ENCODE measurements at regions not wholly inside any gene's neighbourhood (a gene's known extent, or its start where the extent isn't known, plus 50 kb on each side); places are given as distances from the start of the nearest gene placed in this dataset.

DNA sequence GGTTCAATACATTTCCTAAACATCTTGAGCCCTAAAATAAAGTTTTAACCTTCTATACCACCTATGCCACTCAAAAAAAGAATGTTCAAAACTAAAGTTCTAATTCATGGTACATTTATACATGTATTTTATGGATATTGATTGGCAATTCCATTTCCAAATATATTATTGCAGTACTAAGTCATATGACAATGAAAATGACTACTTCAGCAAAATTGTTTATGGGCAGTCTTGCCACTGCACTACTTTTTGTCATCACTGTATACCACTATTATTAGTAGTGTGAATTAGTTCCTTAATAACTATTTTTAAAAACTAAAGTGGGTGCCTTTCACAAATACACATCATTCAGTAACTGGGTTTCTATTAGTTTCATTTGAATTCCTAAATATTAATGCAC, 199.6 kb upstream of the CYLC2 start:
- no peak overlapping the region for H3K4me3 ChIP-seq (ENCODE audit: low read length)
- H3K9ac ChIP-seq (ENCODE audit: low read length): no peak overlapping the region
- no peak overlapping the region for H3K4me2 ChIP-seq (ENCODE audit: low read depth, low read length)

DNA sequence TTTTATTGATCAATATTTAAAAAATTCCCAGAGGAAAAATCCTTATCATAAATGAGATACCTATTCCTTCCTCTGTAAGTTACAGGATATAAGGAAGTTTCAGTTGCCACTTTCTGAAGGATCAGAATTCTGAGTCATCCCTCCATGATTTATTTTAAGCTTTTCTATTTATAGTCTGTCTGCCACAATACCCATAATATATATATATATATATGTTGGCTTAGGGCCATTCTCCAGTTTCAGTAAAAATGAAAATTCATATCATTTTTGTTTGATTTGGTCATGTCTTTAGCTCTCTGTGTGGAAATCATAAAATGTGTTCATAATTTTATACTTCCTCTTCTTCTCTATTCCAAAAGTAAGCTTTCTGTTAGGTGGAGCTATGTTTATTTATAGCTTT, 215.8 kb upstream of the CYLC2 start:
- Histone ChIP-seq H3K4me3 (ENCODE audit: low read length) (no peak overlapping the region), H2AFZ (ENCODE audit: low read length) (no peak overlapping the region), H4K20me1 (ENCODE audit: insufficient read depth, low read length) (no peaks in the 10 kb centered on the region), H3K27me3 (replicated peaks; ENCODE audit: insufficient read depth, low read length) (no peaks in the 10 kb centered on the region), H3K4me2 (ENCODE audit: low read depth, low read length) (no peak overlapping the region), H3K4me1 (ENCODE audit: low read length) (peaks cover 8% of the 10 kb centered on the region; the same call in 1 of the 2 replicates), H3K9me2 (replicated peaks; ENCODE audit: insufficient read depth, low read length) (no peaks in the 10 kb centered on the region), H3K36me3 (replicated peaks; ENCODE audit: insufficient read depth, low read length) (no peaks in the 10 kb centered on the region), H3F3A (ENCODE audit: insufficient read depth, low read length) (no peaks in the 10 kb centered on the region), H3K9me3 (replicated peaks; ENCODE audit: insufficient read depth, low read length) (no peaks in the 10 kb centered on the region), H3K9ac (ENCODE audit: low read length) (no peak overlapping the region), H3K27ac (ENCODE audit: low read length) (no peak overlapping the region), H3K79me2 (ENCODE audit: low read length) (no peaks in the 10 kb centered on the region)
- DNase-seq: no peak
- TF ChIP-seq, protein P1, sequence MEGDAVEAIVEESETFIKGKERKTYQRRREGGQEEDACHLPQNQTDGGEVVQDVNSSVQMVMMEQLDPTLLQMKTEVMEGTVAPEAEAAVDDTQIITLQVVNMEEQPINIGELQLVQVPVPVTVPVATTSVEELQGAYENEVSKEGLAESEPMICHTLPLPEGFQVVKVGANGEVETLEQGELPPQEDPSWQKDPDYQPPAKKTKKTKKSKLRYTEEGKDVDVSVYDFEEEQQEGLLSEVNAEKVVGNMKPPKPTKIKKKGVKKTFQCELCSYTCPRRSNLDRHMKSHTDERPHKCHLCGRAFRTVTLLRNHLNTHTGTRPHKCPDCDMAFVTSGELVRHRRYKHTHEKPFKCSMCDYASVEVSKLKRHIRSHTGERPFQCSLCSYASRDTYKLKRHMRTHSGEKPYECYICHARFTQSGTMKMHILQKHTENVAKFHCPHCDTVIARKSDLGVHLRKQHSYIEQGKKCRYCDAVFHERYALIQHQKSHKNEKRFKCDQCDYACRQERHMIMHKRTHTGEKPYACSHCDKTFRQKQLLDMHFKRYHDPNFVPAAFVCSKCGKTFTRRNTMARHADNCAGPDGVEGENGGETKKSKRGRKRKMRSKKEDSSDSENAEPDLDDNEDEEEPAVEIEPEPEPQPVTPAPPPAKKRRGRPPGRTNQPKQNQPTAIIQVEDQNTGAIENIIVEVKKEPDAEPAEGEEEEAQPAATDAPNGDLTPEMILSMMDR (IDR thresholded peaks at IDR 0.05; ENCODE audit: low read length): no peak
- TF ChIP-seq EZH2phosphoT487 (IDR thresholded peaks at IDR 0.05; ENCODE audit: low read length) (no peak), EZH2 (optimal IDR thresholded peaks at IDR 0.05; ENCODE audit: low read depth, low read length) (no peak)

More for the DNA sequence above, 199.6 kb upstream of the CYLC2 start:
- H3F3A ChIP-seq (ENCODE audit: insufficient read depth, low read length): no peaks in the 10 kb centered on the region
- H3K79me2 ChIP-seq (ENCODE audit: low read length): no peaks in the 10 kb centered on the region
- no peak overlapping the region for H3K27ac ChIP-seq (ENCODE audit: low read length)
- no peak for DNase-seq
- no peaks in the 10 kb centered on the region for H3K36me3 ChIP-seq (replicated peaks; ENCODE audit: insufficient read depth, low read length)
- no peak for TF ChIP-seq EZH2phosphoT487 (IDR thresholded peaks at IDR 0.05; ENCODE audit: low read length)
- no peaks in the 10 kb centered on the region for H3K9me3 ChIP-seq (replicated peaks; ENCODE audit: insufficient read depth, low read length)
- H2AFZ ChIP-seq (ENCODE audit: low read length): no peak overlapping the region
- H3K9me2 ChIP-seq (replicated peaks; ENCODE audit: insufficient read depth, low read length): no peaks in the 10 kb centered on the region; the same call in 1 of the 2 replicates
- peaks cover 14% of the 10 kb centered on the region for H3K4me1 ChIP-seq (ENCODE audit: low read length)
- no peaks in the 10 kb centered on the region for H4K20me1 ChIP-seq (ENCODE audit: insufficient read depth, low read length)
- no peaks in the 10 kb centered on the region for H3K27me3 ChIP-seq (replicated peaks; ENCODE audit: insufficient read depth, low read length)

DNA sequence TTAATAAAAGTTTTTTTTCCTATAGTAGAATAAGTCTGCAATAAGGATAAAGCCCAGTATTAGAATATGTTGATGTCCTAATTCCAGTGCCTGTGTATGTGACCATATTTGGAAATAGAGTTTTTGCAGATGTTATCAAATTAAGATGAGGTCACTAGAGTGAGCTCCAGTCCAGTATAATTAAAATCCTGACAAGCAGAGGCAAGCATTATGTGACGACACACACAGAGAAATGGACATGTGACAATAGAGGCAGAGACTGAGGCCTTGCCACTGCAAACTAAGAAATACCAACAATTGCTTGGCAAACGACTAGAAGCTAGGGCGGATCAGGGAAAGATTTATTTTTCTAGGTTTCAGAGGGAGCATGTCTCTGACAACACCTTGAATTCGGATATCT, 216.4 kb upstream of the CYLC2 start:
- no peak overlapping the region for H3K4me2 ChIP-seq (ENCODE audit: low read depth, low read length)
- H3K36me3 ChIP-seq (replicated peaks; ENCODE audit: insufficient read depth, low read length): no peaks in the 10 kb centered on the region
- H3K9ac ChIP-seq (ENCODE audit: low read length): no peak overlapping the region
- no peaks in the 10 kb centered on the region for H3K9me2 ChIP-seq (replicated peaks; ENCODE audit: insufficient read depth, low read length)
- TF ChIP-seq EZH2phosphoT487 (IDR thresholded peaks at IDR 0.05; ENCODE audit: low read length) (no peak), EZH2 (optimal IDR thresholded peaks at IDR 0.05; ENCODE audit: low read depth, low read length) (no peak)
- TF ChIP-seq, protein P1 (IDR thresholded peaks at IDR 0.05; ENCODE audit: low read length): no peak
- H3K79me2 ChIP-seq (ENCODE audit: low read length): no peaks in the 10 kb centered on the region
- no peaks in the 10 kb centered on the region for H3K9me3 ChIP-seq (replicated peaks; ENCODE audit: insufficient read depth, low read length)
- H3K4me1 ChIP-seq (ENCODE audit: low read length): peaks cover 8% of the 10 kb centered on the region; the same call in 1 of the 2 replicates
- no peaks in the 10 kb centered on the region for H3F3A ChIP-seq (ENCODE audit: insufficient read depth, low read length)
- no peak for DNase-seq
- H4K20me1 ChIP-seq (ENCODE audit: insufficient read depth, low read length): no peaks in the 10 kb centered on the region
- no peaks in the 10 kb centered on the region for H3K27me3 ChIP-seq (replicated peaks; ENCODE audit: insufficient read depth, low read length)
- no peak overlapping the region for H3K4me3 ChIP-seq (ENCODE audit: low read length)
- no peak overlapping the region for H2AFZ ChIP-seq (ENCODE audit: low read length)
- H3K27ac ChIP-seq (ENCODE audit: low read length): no peak overlapping the region

DNA sequence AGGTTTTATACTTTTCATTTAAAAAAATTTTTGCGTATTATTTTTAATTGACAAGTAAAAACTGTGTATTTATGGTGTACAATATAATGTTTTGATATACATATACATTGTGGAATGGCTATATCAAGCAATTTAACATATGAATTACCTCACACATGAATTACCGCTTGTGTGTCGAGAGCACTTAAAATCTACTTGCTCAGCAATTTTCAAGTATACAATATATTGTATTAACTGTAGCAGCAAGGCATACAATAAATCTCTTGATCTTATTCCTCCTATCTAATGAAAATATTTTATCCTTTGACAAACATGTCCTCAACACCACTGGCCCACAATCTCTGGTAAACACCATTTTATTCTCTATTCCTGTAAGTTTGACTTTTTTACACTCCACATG, 224.4 kb upstream of the CYLC2 start:
- H3K4me1 ChIP-seq (ENCODE audit: low read length): no peaks in the 10 kb centered on the region
- H3K79me2 ChIP-seq (ENCODE audit: low read length): no peaks in the 10 kb centered on the region
- no peak overlapping the region for H3K9ac ChIP-seq (ENCODE audit: low read length)
- no peaks in the 10 kb centered on the region for H3K36me3 ChIP-seq (replicated peaks; ENCODE audit: insufficient read depth, low read length)
- DNase-seq: no peak
- no peaks in the 10 kb centered on the region for H3K9me3 ChIP-seq (replicated peaks; ENCODE audit: insufficient read depth, low read length)
- H3K27ac ChIP-seq (ENCODE audit: low read length): no peak overlapping the region
- H2AFZ ChIP-seq (ENCODE audit: low read length): no peak overlapping the region
- H3K4me3 ChIP-seq (ENCODE audit: low read length): no peak overlapping the region
- no peaks in the 10 kb centered on the region for H4K20me1 ChIP-seq (ENCODE audit: insufficient read depth, low read length)
- TF ChIP-seq EZH2 (optimal IDR thresholded peaks at IDR 0.05; ENCODE audit: low read depth, low read length) (no peak), EZH2phosphoT487 (IDR thresholded peaks at IDR 0.05; ENCODE audit: low read length) (no peak)
- TF ChIP-seq, protein P1 (IDR thresholded peaks at IDR 0.05; ENCODE audit: low read length): no peak
- no peak overlapping the region for H3K4me2 ChIP-seq (ENCODE audit: low read depth, low read length)
- no peaks in the 10 kb centered on the region for H3F3A ChIP-seq (ENCODE audit: insufficient read depth, low read length)
- H3K9me2 ChIP-seq (replicated peaks; ENCODE audit: insufficient read depth, low read length): no peaks in the 10 kb centered on the region
- H3K27me3 ChIP-seq (replicated peaks; ENCODE audit: insufficient read depth, low read length): no peaks in the 10 kb centered on the region
